ENCODE measurements at regions not wholly inside any gene's neighbourhood (a gene's known extent, or its start where the extent isn't known, plus 50 kb on each side); places are given as distances from the start of the nearest gene placed in this dataset.

GRCh38 chr5:86447362-86447761 is 170.4 kb upstream of the COX7C start:
- no peak for TF ChIP-seq EP300 (IDR thresholded peaks at IDR 0.05)
- no peak for TF ChIP-seq CTCF (IDR thresholded peaks at IDR 0.05)
